ENCODE measurements at regions not wholly inside any gene's neighbourhood (a gene's known extent, or its start where the extent isn't known, plus 50 kb on each side); places are given as distances from the start of the nearest gene placed in this dataset.

DNA sequence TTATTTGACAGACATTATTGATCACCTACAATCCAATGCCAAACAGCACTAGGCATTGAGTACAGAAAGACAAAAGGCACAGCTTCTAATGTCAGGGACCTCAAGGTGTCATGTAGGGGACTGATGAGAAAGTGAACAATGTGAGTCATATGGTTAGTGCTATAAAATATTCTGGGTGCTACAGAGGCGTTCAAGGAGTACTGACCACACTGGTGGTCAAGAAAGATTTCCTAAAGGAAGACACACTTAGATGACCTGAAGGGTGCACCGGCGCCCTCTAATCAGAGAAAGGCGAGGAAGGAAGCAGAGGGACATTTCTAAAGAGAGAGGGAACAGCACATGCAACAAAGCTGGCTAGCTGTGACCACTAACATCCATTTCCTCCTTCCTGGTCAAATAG lies 64.9 kb upstream of the F3 start:
- peaks cover 0 to 13% (median 7%) of the 10 kb centered on the region in 3 donors for H3K4me1 ChIP-seq (ENCODE audit: control insufficient read depth in 2 of 3, insufficient read depth in 2 of 3, low read depth in 1 of 3, low read length in 3 of 3)
- DNase-seq (no peak), FAIRE-seq (no peak)
- H3K27ac ChIP-seq (ENCODE audit: low read depth in 2 of 2, low read length in 2 of 2): no peak overlapping the region
- TF ChIP-seq, protein P1, sequence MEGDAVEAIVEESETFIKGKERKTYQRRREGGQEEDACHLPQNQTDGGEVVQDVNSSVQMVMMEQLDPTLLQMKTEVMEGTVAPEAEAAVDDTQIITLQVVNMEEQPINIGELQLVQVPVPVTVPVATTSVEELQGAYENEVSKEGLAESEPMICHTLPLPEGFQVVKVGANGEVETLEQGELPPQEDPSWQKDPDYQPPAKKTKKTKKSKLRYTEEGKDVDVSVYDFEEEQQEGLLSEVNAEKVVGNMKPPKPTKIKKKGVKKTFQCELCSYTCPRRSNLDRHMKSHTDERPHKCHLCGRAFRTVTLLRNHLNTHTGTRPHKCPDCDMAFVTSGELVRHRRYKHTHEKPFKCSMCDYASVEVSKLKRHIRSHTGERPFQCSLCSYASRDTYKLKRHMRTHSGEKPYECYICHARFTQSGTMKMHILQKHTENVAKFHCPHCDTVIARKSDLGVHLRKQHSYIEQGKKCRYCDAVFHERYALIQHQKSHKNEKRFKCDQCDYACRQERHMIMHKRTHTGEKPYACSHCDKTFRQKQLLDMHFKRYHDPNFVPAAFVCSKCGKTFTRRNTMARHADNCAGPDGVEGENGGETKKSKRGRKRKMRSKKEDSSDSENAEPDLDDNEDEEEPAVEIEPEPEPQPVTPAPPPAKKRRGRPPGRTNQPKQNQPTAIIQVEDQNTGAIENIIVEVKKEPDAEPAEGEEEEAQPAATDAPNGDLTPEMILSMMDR (IDR thresholded peaks at IDR 0.05; ENCODE audit: borderline replicate concordance, extremely low read depth, insufficient read depth): no peak
- no peaks in the 10 kb centered on the region for H3K9me3 ChIP-seq (ENCODE audit: control insufficient read depth in 2 of 3, insufficient read depth in 1 of 3, low read length in 3 of 3)
- no peak overlapping the region for H3K4me3 ChIP-seq (ENCODE audit: low read length in 3 of 3)
- intact Hi-C loops (cut with DNase I): no loop called here
- no peaks in the 10 kb centered on the region for H3K27me3 ChIP-seq (ENCODE audit: control insufficient read depth, insufficient read depth, low read length)
- no peak overlapping the region for H3K9ac ChIP-seq (ENCODE audit: low read length in 3 of 3)
- no peaks in the 10 kb centered on the region for H3K36me3 ChIP-seq (ENCODE audit: control insufficient read depth in 2 of 3, insufficient read depth in 3 of 3, low read length in 3 of 3)

DNA sequence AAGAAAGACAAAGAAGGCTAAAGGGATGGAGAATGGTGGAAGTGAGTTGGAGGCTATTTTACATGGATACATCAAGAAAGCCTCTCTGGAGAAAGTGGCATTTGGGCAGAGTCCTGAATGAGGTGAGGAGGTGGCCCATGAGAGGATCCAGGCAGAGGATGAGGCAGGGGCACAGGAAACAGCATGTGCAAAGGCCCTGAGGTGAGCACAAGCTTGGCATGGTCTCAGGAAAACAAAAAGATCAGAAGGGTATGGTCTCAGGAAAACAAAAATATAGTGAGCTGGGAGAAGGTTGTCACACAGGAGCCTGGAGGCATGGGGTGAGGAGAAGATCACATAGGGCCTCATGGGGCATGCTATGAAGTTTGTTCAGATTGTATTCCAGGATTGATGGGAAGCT lies 62.1 kb upstream of the F3 start:
- Histone ChIP-seq H3K9ac (ENCODE audit: low read length in 3 of 3) (no peak overlapping the region), H3K4me3 (ENCODE audit: low read length in 3 of 3) (no peak overlapping the region), H3K4me1 (ENCODE audit: control insufficient read depth in 2 of 3, insufficient read depth in 2 of 3, low read depth in 1 of 3, low read length in 3 of 3) (peaks cover 0 to 9% (median 5%) of the 10 kb centered on the region in 3 donors), H3K36me3 (ENCODE audit: control insufficient read depth in 2 of 3, insufficient read depth in 3 of 3, low read length in 3 of 3) (no peaks in the 10 kb centered on the region), H3K27me3 (ENCODE audit: control insufficient read depth, insufficient read depth, low read length) (no peaks in the 10 kb centered on the region), H3K9me3 (ENCODE audit: control insufficient read depth in 2 of 3, insufficient read depth in 1 of 3, low read length in 3 of 3) (no peaks in the 10 kb centered on the region), H3K27ac (ENCODE audit: low read depth in 2 of 2, low read length in 2 of 2) (no peak overlapping the region)
- DNase-seq: no peak
- FAIRE-seq: no peak
- intact Hi-C loops (cut with DNase I): no loop called here
- TF ChIP-seq, protein P1 (IDR thresholded peaks at IDR 0.05; ENCODE audit: borderline replicate concordance, extremely low read depth, insufficient read depth): no peak

DNA sequence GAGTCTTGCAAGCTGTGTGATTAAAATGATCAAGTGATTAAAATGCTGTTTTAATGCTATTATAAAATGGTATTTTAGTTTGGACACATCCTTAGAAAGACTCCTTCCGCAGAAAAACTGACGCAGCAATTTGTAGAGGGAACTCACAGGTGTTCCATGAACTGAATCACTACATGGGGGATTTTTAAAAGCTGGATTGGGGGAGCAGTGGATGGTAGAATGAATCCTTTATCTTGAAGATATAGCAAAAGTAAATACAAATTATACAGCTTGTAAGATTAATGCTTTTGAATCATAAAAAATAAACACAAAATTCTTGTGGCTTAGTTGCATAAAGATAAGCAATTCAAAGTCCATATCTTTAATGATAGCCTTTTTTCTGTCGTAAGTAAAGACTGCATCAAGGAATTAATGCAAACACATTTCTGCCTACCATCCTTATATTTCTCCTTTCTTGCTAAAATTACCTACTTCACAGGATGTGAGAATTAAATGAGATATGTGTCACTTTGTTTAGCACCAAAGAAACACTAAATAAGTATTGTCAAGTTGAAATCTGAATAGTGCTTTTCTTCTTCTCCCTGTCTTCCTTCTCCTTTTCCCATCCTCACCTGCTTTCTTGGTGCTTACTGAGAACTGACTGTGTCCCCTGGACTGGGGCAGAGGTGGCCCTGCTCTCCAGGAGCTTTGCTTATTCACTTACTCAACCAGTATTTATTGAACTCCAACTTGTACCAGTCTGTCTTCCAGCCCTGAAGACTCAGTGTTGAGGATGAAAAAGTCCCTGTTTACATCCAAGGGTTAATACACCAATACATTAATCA lies 61.5 kb upstream of the F3 start:
- intact Hi-C loops (cut with DNase I): no loop called here
- Histone ChIP-seq H3K9ac (ENCODE audit: low read length in 3 of 3) (no peak overlapping the region), H3K27ac (ENCODE audit: low read depth in 2 of 2, low read length in 2 of 2) (no peak overlapping the region), H3K4me3 (ENCODE audit: low read length in 3 of 3) (no peak overlapping the region), H3K27me3 (ENCODE audit: control insufficient read depth, insufficient read depth, low read length) (no peaks in the 10 kb centered on the region), H3K36me3 (ENCODE audit: control insufficient read depth in 2 of 3, insufficient read depth in 3 of 3, low read length in 3 of 3) (no peaks in the 10 kb centered on the region), H3K4me1 (ENCODE audit: control insufficient read depth in 2 of 3, insufficient read depth in 2 of 3, low read depth in 1 of 3, low read length in 3 of 3) (peaks cover 0 to 2% (median 2%) of the 10 kb centered on the region in 3 donors), H3K9me3 (ENCODE audit: control insufficient read depth in 2 of 3, insufficient read depth in 1 of 3, low read length in 3 of 3) (no peaks in the 10 kb centered on the region)
- TF ChIP-seq, protein P1 (IDR thresholded peaks at IDR 0.05; ENCODE audit: borderline replicate concordance, extremely low read depth, insufficient read depth): no peak
- FAIRE-seq (no peak), DNase-seq (no peak)

All from kidney (tissue), 13 donors.